GM19324 (cell line): ENCODE measurements at regions not wholly inside any gene's neighbourhood (a gene's known extent, or its start where the extent isn't known, plus 50 kb on each side); places are given as distances from the start of the nearest gene placed in this dataset.
"Not testable (repeated sequence)": the region's sequence is repeated elsewhere in the genome, so short reads cannot be mapped to it uniquely, and the experiment has no call there.

Source experiments
- ATAC-seq: cut with Tn5 transposase; IDR thresholded peaks from one replicate; pipeline ENCODE4 v1.9.1; 2021; ENCODE audit warnings: mild to moderate bottlenecking, moderate library complexity; ENCODE audit not compliant: unreplicated experiment, low FRiP score

- ATAC-seq, result no peak
These were observed 132.3 kb downstream of the CSNK2A3 start for GRCh38 chr11:11220786-11221185.

- ATAC-seq, result no peak
These were observed 134.4 kb downstream of the CSNK2A3 start for GRCh38 chr11:11218629-11218986.

GRCh38 chr11:11217929-11218628 is 135.0 kb downstream of the CSNK2A3 start:
- ATAC-seq, result no peak

GRCh38 chr11:11217289-11217928 is 135.6 kb downstream of the CSNK2A3 start:
- ATAC-seq, result no peak

- no peak for ATAC-seq
These were observed 137.1 kb downstream of the CSNK2A3 start for GRCh38 chr11:11215944-11216343.

- no peak for ATAC-seq
These were observed 137.8 kb downstream of the CSNK2A3 start for GRCh38 chr11:11215058-11215815.

- no peak for ATAC-seq
These were observed 139.9 kb downstream of the CSNK2A3 start for GRCh38 chr11:11213117-11213516.

GRCh38 chr11:11211888-11212287 is 141.2 kb downstream of the CSNK2A3 start:
- no peak for ATAC-seq

GRCh38 chr11:11211186-11211585 is 141.9 kb downstream of the CSNK2A3 start:
- no peak for ATAC-seq

GRCh38 chr11:11210446-11210845 is 142.6 kb downstream of the CSNK2A3 start:
- ATAC-seq, result no peak

- no peak for ATAC-seq
These were observed 143.1 kb downstream of the CSNK2A3 start for GRCh38 chr11:11209967-11210366.

- ATAC-seq, result no peak
These were observed 144.1 kb downstream of the CSNK2A3 start for GRCh38 chr11:11208994-11209393.

- no peak for ATAC-seq
These were observed 145.6 kb downstream of the CSNK2A3 start for GRCh38 chr11:11207428-11207827.

- ATAC-seq, result no peak
These were observed 146.6 kb downstream of the CSNK2A3 start for GRCh38 chr11:11206484-11206883.

- no peak for ATAC-seq
These were observed 150.2 kb downstream of the CSNK2A3 start for GRCh38 chr11:11202885-11203284.

- ATAC-seq, result not testable (repeated sequence)
These were observed 151.7 kb downstream of the CSNK2A3 start for GRCh38 chr11:11201302-11201701.

- no peak for ATAC-seq
These were observed 160.5 kb downstream of the CSNK2A3 start for GRCh38 chr11:11192541-11192940.

GRCh38 chr11:11189506-11189905 is 163.5 kb downstream of the CSNK2A3 start:
- no peak for ATAC-seq

- no peak for ATAC-seq
These were observed 166.8 kb downstream of the CSNK2A3 start for GRCh38 chr11:11186249-11186648.

GRCh38 chr11:11182261-11182660 is 170.8 kb downstream of the CSNK2A3 start:
- ATAC-seq, result no peak
